Astrocyte (in vitro differentiated cells and primary cell): ENCODE measurements at regions not wholly inside any gene's neighbourhood (a gene's known extent, or its start where the extent isn't known, plus 50 kb on each side); places are given as distances from the start of the nearest gene placed in this dataset.

Source experiments
- EZH2 ChIP-seq: IDR thresholded peaks from 2 replicates; pipeline ENCODE4 v1.6.1; 2012; ENCODE audit warnings: mild to moderate bottlenecking, low read length, inconsistent platforms; ENCODE audit not compliant: insufficient read depth
- TF ChIP-seq, protein P1 (sequence below): IDR thresholded peaks from 2 replicates; pipeline ENCODE4 v1.5.1; 2011; ENCODE audit warnings: low read depth, mild to moderate bottlenecking, inconsistent platforms, low read length, moderate library complexity; ENCODE audit not compliant: insufficient read depth

DNA sequence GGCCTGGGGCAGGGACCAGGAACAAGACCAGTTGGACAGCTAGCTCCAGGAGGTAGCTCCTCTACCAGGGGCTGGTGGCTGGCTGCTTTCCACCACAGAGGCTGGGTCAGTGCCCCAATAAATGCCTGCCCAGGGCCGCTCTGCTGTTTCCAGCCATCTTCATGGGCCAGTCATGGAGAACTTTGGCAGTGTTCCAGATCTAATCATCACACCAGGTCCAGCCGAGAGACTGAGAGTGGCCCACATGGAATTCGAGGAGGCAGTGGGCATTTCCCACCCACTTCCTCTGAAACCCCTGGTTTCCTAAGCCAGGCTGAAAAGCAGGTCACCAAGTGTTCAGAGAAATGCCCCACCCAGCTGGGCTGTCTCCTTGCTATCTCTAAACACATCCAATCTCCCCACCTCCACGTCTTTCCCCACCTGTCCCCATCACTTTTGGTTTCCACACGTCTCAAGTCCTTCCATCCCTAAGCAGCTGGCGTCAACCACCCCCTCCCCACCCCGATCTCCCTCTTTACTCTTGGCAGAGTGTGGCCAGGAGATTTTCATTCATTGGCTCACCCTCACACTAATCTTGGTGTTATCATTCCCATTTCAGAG is 190.0 kb upstream of the LINGO1 start:
- TF ChIP-seq, protein P1, sequence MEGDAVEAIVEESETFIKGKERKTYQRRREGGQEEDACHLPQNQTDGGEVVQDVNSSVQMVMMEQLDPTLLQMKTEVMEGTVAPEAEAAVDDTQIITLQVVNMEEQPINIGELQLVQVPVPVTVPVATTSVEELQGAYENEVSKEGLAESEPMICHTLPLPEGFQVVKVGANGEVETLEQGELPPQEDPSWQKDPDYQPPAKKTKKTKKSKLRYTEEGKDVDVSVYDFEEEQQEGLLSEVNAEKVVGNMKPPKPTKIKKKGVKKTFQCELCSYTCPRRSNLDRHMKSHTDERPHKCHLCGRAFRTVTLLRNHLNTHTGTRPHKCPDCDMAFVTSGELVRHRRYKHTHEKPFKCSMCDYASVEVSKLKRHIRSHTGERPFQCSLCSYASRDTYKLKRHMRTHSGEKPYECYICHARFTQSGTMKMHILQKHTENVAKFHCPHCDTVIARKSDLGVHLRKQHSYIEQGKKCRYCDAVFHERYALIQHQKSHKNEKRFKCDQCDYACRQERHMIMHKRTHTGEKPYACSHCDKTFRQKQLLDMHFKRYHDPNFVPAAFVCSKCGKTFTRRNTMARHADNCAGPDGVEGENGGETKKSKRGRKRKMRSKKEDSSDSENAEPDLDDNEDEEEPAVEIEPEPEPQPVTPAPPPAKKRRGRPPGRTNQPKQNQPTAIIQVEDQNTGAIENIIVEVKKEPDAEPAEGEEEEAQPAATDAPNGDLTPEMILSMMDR, result no peak
- no peak for TF ChIP-seq EZH2
